ENCODE measurements at regions not wholly inside any gene's neighbourhood (a gene's known extent, or its start where the extent isn't known, plus 50 kb on each side); places are given as distances from the start of the nearest gene placed in this dataset.

DNA sequence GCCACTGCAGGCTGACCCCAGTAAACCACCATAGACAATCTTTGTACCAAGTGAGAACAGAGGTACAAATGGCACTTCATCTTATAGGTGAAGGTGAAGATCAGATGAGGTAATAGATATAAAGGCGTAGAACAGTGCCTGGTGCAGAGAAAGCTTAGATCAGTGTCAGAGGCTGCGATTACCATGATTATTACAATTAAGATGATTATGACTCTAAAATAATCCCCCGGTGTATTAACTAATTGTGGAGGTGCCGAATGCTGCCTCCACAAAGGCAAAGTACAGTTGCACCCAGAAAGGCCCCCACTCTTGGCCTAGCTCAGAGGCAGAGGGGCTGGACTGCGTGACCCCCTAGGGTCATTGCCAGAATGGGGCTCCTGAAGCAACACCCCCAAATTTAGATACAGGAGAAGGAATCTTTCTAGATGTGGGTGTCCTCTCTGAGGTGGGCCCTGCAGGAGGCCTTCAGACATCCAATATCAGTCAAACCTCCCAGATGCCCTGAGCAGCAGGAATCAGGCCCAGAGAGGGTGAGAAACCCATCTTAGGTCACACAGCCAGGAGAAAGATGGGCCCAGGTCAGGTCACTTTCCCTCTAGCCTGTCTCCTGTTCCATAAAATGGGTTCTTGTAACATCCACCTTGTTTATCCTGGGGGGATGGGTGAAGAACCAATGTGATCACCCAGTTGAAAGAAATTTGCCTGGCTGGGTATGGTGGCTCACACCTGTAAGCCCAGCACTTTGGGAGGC lies 139.8 kb downstream of the PHETA1 start:
- ChIA-PET CTCF (no interaction called here), POLR2A (no interaction called here)
- TF ChIP-seq SUZ12 (IDR thresholded peaks at IDR 0.05) (no peak), ELF4 (IDR thresholded peaks at IDR 0.05) (no peak), CTBP1 (IDR thresholded peaks at IDR 0.05; ENCODE audit: borderline replicate concordance) (no peak), HDGF (IDR thresholded peaks at IDR 0.05; ENCODE audit: borderline replicate concordance) (no peak), NFRKB (IDR thresholded peaks at IDR 0.05) (no peak), FOXA1 (IDR thresholded peaks at IDR 0.05) (no peak), FOXK2 (IDR thresholded peaks at IDR 0.05) (no peak), ZNF384 (IDR thresholded peaks at IDR 0.05) (no peak), PKNOX1 (IDR thresholded peaks at IDR 0.05) (no peak), FOXM1 (IDR thresholded peaks at IDR 0.05; ENCODE audit: borderline replicate concordance) (no peak), L3MBTL2 (conservative IDR thresholded peaks at IDR 0.05) (no peak), BHLHE40 (IDR thresholded peaks at IDR 0.05; ENCODE audit: borderline replicate concordance) (no peak), TARDBP (IDR thresholded peaks at IDR 0.05) (no peak), SP1 (IDR thresholded peaks at IDR 0.05) (no peak), LEF1 (IDR thresholded peaks at IDR 0.05; ENCODE audit: borderline replicate concordance) (no peak), ARNT (IDR thresholded peaks at IDR 0.05) (no peak)
- no peak for DNase-seq (ENCODE audit: extremely low spot score)

GRCh38 chr12:111227476-111228420 lies 141.1 kb downstream of the PHETA1 start:
- CTCF ChIA-PET: no interaction called here
- POLR2A ChIA-PET: no interaction called here
- no peak for DNase-seq (ENCODE audit: extremely low spot score)
- TF ChIP-seq FOXA1 (IDR thresholded peaks at IDR 0.05): no peak
- TF ChIP-seq ELF4 (IDR thresholded peaks at IDR 0.05): no peak
- no peak for TF ChIP-seq BHLHE40 (IDR thresholded peaks at IDR 0.05; ENCODE audit: borderline replicate concordance)
- TF ChIP-seq SP1 (IDR thresholded peaks at IDR 0.05): no peak
- no peak for TF ChIP-seq TARDBP (IDR thresholded peaks at IDR 0.05)
- no peak for TF ChIP-seq PKNOX1 (IDR thresholded peaks at IDR 0.05)
- TF ChIP-seq L3MBTL2 (conservative IDR thresholded peaks at IDR 0.05): no peak
- TF ChIP-seq HDGF (IDR thresholded peaks at IDR 0.05; ENCODE audit: borderline replicate concordance): no peak
- TF ChIP-seq FOXK2 (IDR thresholded peaks at IDR 0.05): no peak
- TF ChIP-seq ARNT (IDR thresholded peaks at IDR 0.05): no peak
- no peak for TF ChIP-seq CTBP1 (IDR thresholded peaks at IDR 0.05; ENCODE audit: borderline replicate concordance)
- no peak for TF ChIP-seq ZNF384 (IDR thresholded peaks at IDR 0.05)
- no peak for TF ChIP-seq NFRKB (IDR thresholded peaks at IDR 0.05)
- no peak for TF ChIP-seq FOXM1 (IDR thresholded peaks at IDR 0.05; ENCODE audit: borderline replicate concordance)
- TF ChIP-seq SUZ12 (IDR thresholded peaks at IDR 0.05): no peak
- TF ChIP-seq LEF1 (IDR thresholded peaks at IDR 0.05; ENCODE audit: borderline replicate concordance): no peak

DNA sequence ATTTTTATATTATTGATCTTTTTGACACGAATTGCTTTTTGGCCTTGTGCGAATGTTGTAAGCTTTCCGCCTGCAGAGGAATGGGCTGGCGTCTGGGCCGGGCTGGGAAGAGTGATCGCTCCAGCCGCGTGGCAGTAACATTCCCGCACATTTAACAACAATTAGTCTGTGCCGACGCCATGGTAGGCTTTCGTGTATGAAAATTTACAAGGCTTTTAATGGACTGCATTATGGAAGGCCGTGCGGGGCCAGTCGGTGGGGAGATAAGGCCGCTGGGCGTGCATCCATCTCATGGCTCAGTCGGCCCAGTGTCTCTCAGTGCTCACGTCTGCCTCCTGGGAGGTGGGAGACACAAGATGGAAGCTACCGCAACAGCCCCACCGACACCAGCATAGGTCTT lies 142.2 kb downstream of the PHETA1 start:
- POLR2A ChIA-PET: no interaction called here
- CTCF ChIA-PET: no interaction called here
- TF ChIP-seq CTBP1 (IDR thresholded peaks at IDR 0.05; ENCODE audit: borderline replicate concordance) (no peak), TARDBP (IDR thresholded peaks at IDR 0.05) (no peak), L3MBTL2 (conservative IDR thresholded peaks at IDR 0.05) (no peak), SP1 (IDR thresholded peaks at IDR 0.05) (no peak), ELF4 (IDR thresholded peaks at IDR 0.05) (no peak), HDGF (IDR thresholded peaks at IDR 0.05; ENCODE audit: borderline replicate concordance) (no peak), FOXK2 (IDR thresholded peaks at IDR 0.05) (no peak), FOXA1 (IDR thresholded peaks at IDR 0.05) (no peak)
- no peak for DNase-seq (ENCODE audit: extremely low spot score)

GRCh38 chr12:111225307-111225706 lies 143.6 kb downstream of the PHETA1 start:
- DNase-seq (ENCODE audit: extremely low spot score): no peak
- TF ChIP-seq ARNT (IDR thresholded peaks at IDR 0.05) (no peak), L3MBTL2 (conservative IDR thresholded peaks at IDR 0.05) (no peak), ZNF384 (IDR thresholded peaks at IDR 0.05) (no peak), PKNOX1 (IDR thresholded peaks at IDR 0.05) (no peak)
- ChIA-PET CTCF (no interaction called here), POLR2A (no interaction called here)

- TF ChIP-seq ELF4 (IDR thresholded peaks at IDR 0.05): no peak
- TF ChIP-seq ZNF384 (IDR thresholded peaks at IDR 0.05): no peak
- TF ChIP-seq PKNOX1 (IDR thresholded peaks at IDR 0.05): no peak
- no peak for TF ChIP-seq HDGF (IDR thresholded peaks at IDR 0.05; ENCODE audit: borderline replicate concordance)
- no peak for TF ChIP-seq NFRKB (IDR thresholded peaks at IDR 0.05)
- no peak for TF ChIP-seq CTBP1 (IDR thresholded peaks at IDR 0.05; ENCODE audit: borderline replicate concordance)
- TF ChIP-seq FOXA1 (IDR thresholded peaks at IDR 0.05): no peak
- no peak for TF ChIP-seq ARNT (IDR thresholded peaks at IDR 0.05)
- no peak for TF ChIP-seq L3MBTL2 (conservative IDR thresholded peaks at IDR 0.05)
- no peak for TF ChIP-seq BHLHE40 (IDR thresholded peaks at IDR 0.05; ENCODE audit: borderline replicate concordance)
- no peak for TF ChIP-seq SUZ12 (IDR thresholded peaks at IDR 0.05)
- no peak for TF ChIP-seq FOXM1 (IDR thresholded peaks at IDR 0.05; ENCODE audit: borderline replicate concordance)
- TF ChIP-seq SP1 (IDR thresholded peaks at IDR 0.05): no peak
- TF ChIP-seq TARDBP (IDR thresholded peaks at IDR 0.05): no peak
- TF ChIP-seq LEF1 (IDR thresholded peaks at IDR 0.05; ENCODE audit: borderline replicate concordance): no peak
- TF ChIP-seq FOXK2 (IDR thresholded peaks at IDR 0.05): no peak
- CTCF ChIA-PET: no interaction called here
- POLR2A ChIA-PET: no interaction called here
- DNase-seq (ENCODE audit: extremely low spot score): no peak
These were observed 144.5 kb downstream of the PHETA1 start for GRCh38 chr12:111224186-111225066.
